A673 (cell line): ENCODE measurements at regions not wholly inside any gene's neighbourhood (a gene's known extent, or its start where the extent isn't known, plus 50 kb on each side); places are given as distances from the start of the nearest gene placed in this dataset.

Source experiments
- BruUV-seq: library from RNA; stranded (reverse); fragments of 400-500 nt; replicated peaks from 2 replicates; lab custom pipeline; 2021; lab: Mats Ljungman, UMichigan
- CTCF ChIA-PET: fragments of 300-600 bp; sonication (Branson Sonifier 250); formaldehyde crosslinking; loops from one replicate; lab custom pipeline; 2022; ENCODE audit warnings: antibody characterized with exemption; lab: Charles Lee
- POLR2A ChIA-PET: fragments of 300-600 bp; sonication (Branson Sonifier 250); formaldehyde crosslinking; loops from one replicate; lab custom pipeline; 2022; ENCODE audit warnings: antibody characterized with exemption; ENCODE audit not compliant: low non-redundant PET; lab: Charles Lee
- DNase-seq: peaks from one replicate; pipeline ENCODE4 v3.0.0-alpha.2; 2015; ENCODE audit warnings: low spot score
- H3K27ac ChIP-seq: fragments of 200-600 bp; sonication (generic); 2 replicates; pipeline ENCODE4 v1.5.1; 2016; ENCODE audit warnings: mixed run types, low read depth, mild to moderate bottlenecking, mixed read lengths, antibody characterized with exemption, low read length; ENCODE audit not compliant: poor library complexity, severe bottlenecking
- H3K27me3 ChIP-seq: fragments of 200-600 bp; sonication (generic); replicated peaks from 2 replicates; pipeline ENCODE4 v1.6.1; 2017; ENCODE audit warnings: mixed run types, low read depth, mild to moderate bottlenecking, mixed read lengths, antibody characterized with exemption, low read length; ENCODE audit not compliant: insufficient read depth, poor library complexity
- H3K36me3 ChIP-seq: fragments of 200-600 bp; sonication (generic); 2 replicates; pipeline ENCODE4 v1.6.1; 2016; ENCODE audit warnings: mixed run types, mild to moderate bottlenecking, mixed read lengths, antibody characterized with exemption, low read length; ENCODE audit not compliant: insufficient read depth, poor library complexity, severe bottlenecking
- H3K4me1 ChIP-seq: fragments of 200-600 bp; sonication (generic); 2 replicates; pipeline ENCODE4 v1.6.1; 2017; ENCODE audit warnings: mixed run types, mild to moderate bottlenecking, mixed read lengths, antibody characterized with exemption, low read length; ENCODE audit not compliant: insufficient read depth, poor library complexity, severe bottlenecking
- H3K4me3 ChIP-seq: fragments of 200-600 bp; sonication (generic); 2 replicates; pipeline ENCODE4 v1.5.1; 2016; ENCODE audit warnings: low read depth, mixed run types, mild to moderate bottlenecking, mixed read lengths, low read length; ENCODE audit not compliant: poor library complexity, severe bottlenecking
- H3K9me3 ChIP-seq: fragments of 200-600 bp; sonication (generic); 2 replicates; pipeline ENCODE4 v1.6.1; 2016; ENCODE audit warnings: mixed run types, low read depth, mild to moderate bottlenecking, mixed read lengths, antibody characterized with exemption, low read length; ENCODE audit not compliant: poor library complexity, severe bottlenecking
- EZH2 ChIP-seq: fragments of 200-600 bp; sonication (generic); IDR thresholded peaks from 2 replicates; pipeline ENCODE4 v1.6.1; 2017; ENCODE audit warnings: borderline replicate concordance, low read depth, mild to moderate bottlenecking, mixed read lengths, antibody characterized with exemption, low read length; ENCODE audit not compliant: poor library complexity, severe bottlenecking
- intact Hi-C: fragments of 100-400 bp; cut with micrococcal nuclease; formaldehyde crosslinking; loops from one replicate; pipeline ENCODE4 v1.10.0; 2022; ENCODE audit not compliant: unreplicated experiment
- TF ChIP-seq, protein P1 (sequence below): fragments of 300-800, 200-600 bp; sonication (generic); conservative IDR thresholded peaks from 2 replicates; pipeline ENCODE4 v1.5.1; 2017; ENCODE audit warnings: low read depth, mild to moderate bottlenecking, antibody characterized with exemption, low read length, moderate library complexity, mixed read lengths

DNA sequence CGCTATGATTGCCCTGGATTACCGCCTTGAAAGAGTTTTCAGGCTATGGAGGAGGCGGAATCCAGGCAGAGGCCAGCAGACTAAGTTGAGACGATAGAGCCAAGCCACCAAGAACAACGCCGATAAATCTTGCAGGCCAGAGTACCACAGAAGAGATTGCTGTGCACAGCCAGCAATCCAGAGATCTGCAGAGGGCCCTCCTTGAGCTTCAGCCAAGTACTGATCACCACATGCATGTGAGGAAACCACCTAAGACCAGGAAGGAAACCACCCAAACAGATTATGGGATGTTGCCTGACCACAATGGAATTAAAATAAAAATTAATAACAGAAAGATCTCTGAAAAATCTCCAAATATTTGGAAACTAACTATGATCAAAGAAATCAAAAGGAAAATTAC lies 74.9 kb downstream of the GCNT4 start:
- H3K4me1 ChIP-seq = no peaks in the 10 kb centered on the region
- BruUV-seq = no TSS peak
- intact Hi-C loops = no loop called here
- no peak overlapping the region for H3K4me3 ChIP-seq
- DNase-seq = no peak
- no peak overlapping the region for H3K27ac ChIP-seq
- H3K27me3 ChIP-seq = no peaks in the 10 kb centered on the region
- CTCF ChIA-PET = no interaction called here
- no peaks in the 10 kb centered on the region for H3K9me3 ChIP-seq
- POLR2A ChIA-PET = no interaction called here
- H3K36me3 ChIP-seq = no peaks in the 10 kb centered on the region
- TF ChIP-seq, protein P1, sequence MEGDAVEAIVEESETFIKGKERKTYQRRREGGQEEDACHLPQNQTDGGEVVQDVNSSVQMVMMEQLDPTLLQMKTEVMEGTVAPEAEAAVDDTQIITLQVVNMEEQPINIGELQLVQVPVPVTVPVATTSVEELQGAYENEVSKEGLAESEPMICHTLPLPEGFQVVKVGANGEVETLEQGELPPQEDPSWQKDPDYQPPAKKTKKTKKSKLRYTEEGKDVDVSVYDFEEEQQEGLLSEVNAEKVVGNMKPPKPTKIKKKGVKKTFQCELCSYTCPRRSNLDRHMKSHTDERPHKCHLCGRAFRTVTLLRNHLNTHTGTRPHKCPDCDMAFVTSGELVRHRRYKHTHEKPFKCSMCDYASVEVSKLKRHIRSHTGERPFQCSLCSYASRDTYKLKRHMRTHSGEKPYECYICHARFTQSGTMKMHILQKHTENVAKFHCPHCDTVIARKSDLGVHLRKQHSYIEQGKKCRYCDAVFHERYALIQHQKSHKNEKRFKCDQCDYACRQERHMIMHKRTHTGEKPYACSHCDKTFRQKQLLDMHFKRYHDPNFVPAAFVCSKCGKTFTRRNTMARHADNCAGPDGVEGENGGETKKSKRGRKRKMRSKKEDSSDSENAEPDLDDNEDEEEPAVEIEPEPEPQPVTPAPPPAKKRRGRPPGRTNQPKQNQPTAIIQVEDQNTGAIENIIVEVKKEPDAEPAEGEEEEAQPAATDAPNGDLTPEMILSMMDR = no peak
- TF ChIP-seq EZH2 = no peak

DNA sequence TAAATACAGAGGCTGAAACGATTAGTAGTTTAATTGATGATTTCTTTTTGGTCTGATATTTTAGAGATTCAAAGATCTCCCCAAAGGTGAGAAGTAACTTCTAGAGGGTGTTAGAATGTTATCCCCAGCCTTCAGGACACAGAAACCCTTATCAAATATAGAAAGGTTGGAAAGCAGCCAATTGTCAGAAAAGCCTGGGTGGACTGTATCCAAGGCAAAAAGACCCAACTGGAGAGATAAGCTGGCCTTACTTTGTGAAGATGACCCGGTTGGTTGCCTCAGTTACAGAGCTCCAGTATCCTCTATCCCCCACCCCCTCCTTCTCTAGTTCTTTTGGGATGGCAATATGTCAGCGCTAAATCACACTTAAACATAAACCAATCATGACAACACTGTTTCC lies 75.7 kb downstream of the GCNT4 start:
- POLR2A ChIA-PET = no interaction called here
- H3K27me3 ChIP-seq = no peaks in the 10 kb centered on the region
- no peaks in the 10 kb centered on the region for H3K36me3 ChIP-seq
- H3K9me3 ChIP-seq = no peaks in the 10 kb centered on the region
- TF ChIP-seq EZH2 = no peak
- TF ChIP-seq, protein P1 = no peak
- H3K27ac ChIP-seq = no peak overlapping the region
- intact Hi-C loops = no loop called here
- DNase-seq = no peak
- no peak overlapping the region for H3K4me3 ChIP-seq
- BruUV-seq = no TSS peak
- CTCF ChIA-PET = no interaction called here
- no peaks in the 10 kb centered on the region for H3K4me1 ChIP-seq

DNA sequence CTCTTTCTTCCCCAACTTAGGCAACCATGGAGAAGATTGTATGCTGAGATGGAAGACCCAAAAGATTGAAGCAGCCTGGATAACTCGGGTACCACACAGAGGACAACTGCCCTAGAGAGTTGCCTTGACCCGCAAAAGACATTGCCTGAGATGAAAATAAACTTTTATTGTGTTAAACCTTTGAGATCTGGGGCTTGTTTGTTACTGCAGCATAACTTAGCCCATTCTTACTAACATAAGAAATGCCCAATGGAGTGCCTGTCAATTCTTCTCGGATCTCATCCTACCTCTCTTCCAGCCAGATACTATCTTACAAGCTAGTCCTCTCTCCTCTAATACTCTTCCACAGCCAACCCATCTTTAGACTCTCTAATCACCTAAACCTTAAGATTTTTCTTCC lies 76.8 kb downstream of the GCNT4 start:
- Histone ChIP-seq H3K27me3 (no peaks in the 10 kb centered on the region), H3K9me3 (no peaks in the 10 kb centered on the region), H3K4me1 (no peaks in the 10 kb centered on the region), H3K4me3 (no peak overlapping the region), H3K36me3 (no peaks in the 10 kb centered on the region), H3K27ac (no peak overlapping the region)
- intact Hi-C loops = no loop called here
- POLR2A ChIA-PET = no interaction called here
- CTCF ChIA-PET = no interaction called here
- no peak for TF ChIP-seq EZH2
- TF ChIP-seq, protein P1 = no peak
- no TSS peak for BruUV-seq
- DNase-seq = no peak
